GM23248 (cell line): ENCODE measurements at regions not wholly inside any gene's neighbourhood (a gene's known extent, or its start where the extent isn't known, plus 50 kb on each side); places are given as distances from the start of the nearest gene placed in this dataset.

ENCODE experiments used
- EZH2 ChIP-seq: fragments of 200-600 bp; sonication (generic); IDR thresholded peaks from 2 replicates; pipeline ENCODE4 v1.6.1; 2018; ENCODE audit warnings: antibody characterized with exemption, mild to moderate bottlenecking; ENCODE audit not compliant: insufficient read depth, poor library complexity, severe bottlenecking
- EZH2phosphoT487 ChIP-seq: fragments of 200-600 bp; sonication (generic); IDR thresholded peaks from 2 replicates; pipeline ENCODE4 v1.6.1; 2018; ENCODE audit warnings: antibody characterized with exemption, moderate library complexity, mild to moderate bottlenecking, low read depth; ENCODE audit not compliant: insufficient read depth

DNA sequence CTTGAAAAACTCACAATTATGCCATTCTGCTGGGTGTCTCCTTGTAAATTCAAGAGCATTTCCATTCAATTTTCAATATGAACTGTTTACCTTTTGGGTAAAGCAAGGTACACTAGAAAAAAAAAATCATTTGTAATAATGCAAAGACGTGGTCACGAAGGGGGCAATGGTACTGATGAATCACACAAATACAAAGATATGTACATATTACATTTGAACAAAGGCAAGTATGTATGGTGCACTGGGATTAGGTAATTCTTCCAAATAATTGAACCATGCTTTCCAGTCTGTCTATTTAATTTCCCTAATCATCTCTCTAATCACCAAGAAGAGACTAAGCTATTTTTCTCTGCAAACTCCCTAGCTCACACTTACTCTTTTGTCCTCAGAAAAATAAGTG lies 63.4 kb upstream of the RNF38 start:
- TF ChIP-seq EZH2phosphoT487 (no peak), EZH2 (no peak)
